GM12872 (cell line): ENCODE measurements at regions not wholly inside any gene's neighbourhood (a gene's known extent, or its start where the extent isn't known, plus 50 kb on each side); places are given as distances from the start of the nearest gene placed in this dataset.

Experiments used
- TF ChIP-seq, protein P1 (sequence below): IDR thresholded peaks from 3 replicates; pipeline ENCODE4 v1.5.1; 2011; ENCODE audit warnings: low read depth, mild to moderate bottlenecking, low read length, moderate library complexity; ENCODE audit not compliant: insufficient read depth

GRCh38 chr3:61311044-61311443 lies 59.8 kb upstream of the FHIT start:
- TF ChIP-seq, protein P1, sequence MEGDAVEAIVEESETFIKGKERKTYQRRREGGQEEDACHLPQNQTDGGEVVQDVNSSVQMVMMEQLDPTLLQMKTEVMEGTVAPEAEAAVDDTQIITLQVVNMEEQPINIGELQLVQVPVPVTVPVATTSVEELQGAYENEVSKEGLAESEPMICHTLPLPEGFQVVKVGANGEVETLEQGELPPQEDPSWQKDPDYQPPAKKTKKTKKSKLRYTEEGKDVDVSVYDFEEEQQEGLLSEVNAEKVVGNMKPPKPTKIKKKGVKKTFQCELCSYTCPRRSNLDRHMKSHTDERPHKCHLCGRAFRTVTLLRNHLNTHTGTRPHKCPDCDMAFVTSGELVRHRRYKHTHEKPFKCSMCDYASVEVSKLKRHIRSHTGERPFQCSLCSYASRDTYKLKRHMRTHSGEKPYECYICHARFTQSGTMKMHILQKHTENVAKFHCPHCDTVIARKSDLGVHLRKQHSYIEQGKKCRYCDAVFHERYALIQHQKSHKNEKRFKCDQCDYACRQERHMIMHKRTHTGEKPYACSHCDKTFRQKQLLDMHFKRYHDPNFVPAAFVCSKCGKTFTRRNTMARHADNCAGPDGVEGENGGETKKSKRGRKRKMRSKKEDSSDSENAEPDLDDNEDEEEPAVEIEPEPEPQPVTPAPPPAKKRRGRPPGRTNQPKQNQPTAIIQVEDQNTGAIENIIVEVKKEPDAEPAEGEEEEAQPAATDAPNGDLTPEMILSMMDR: no peak

GRCh38 chr3:61315871-61316270 lies 64.6 kb upstream of the FHIT start:
- TF ChIP-seq, protein P1: no peak

DNA sequence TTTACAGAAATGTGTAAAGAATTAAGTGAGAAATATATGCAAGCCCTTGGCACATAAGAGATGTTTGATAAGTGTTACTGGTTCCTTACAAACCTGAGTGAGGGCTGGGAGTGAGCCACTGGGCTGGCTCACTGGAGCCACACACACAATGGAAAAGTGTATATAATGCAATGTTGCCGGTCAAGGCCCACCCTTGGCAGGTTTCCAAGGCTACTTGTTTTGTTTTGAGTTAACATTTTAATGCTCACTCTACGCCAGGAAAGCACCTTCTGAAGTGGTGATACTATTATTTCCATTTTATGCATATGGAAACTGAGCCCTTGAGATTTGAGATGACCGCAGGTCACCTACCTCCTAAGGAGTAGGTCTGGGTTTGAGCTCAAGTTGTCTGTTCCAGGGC lies 71.8 kb upstream of the FHIT start:
- TF ChIP-seq, protein P1: no peak

DNA sequence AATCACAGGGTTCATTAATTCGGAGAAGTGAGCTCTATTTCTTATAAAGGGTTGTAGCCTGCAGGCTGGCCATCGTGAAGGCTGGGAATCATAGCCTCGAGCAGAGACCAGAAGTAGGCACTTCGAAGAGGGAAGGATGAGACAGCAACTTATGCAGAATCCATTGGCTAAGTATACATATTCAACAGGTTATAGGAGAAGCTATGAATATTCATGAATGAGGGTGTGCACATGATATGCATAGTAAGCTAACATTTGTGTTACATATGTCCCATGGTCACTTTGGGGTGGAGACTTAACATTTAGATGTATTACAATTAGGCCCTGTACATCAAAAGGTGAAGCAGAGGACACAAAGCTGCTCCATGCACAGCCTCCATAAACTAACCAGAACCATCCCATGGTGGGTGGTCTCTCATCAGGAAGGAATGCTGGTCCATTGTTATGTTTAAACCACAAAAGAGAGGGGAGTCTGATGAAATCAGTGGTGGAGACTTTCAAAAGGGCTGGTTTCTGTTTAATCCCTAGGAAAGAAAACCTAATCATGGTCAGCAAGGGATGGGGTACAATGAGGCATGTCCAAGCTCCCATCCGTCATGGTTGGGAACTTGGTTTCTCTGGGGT lies 80.8 kb upstream of the FHIT start:
- TF ChIP-seq, protein P1: no peak

- TF ChIP-seq, protein P1: no peak
Observed at GRCh38 chr3:61333192-61333961, 82.1 kb upstream of the FHIT start.

- TF ChIP-seq, protein P1: no peak
Observed at GRCh38 chr3:61334783-61335182, 83.5 kb upstream of the FHIT start.

DNA sequence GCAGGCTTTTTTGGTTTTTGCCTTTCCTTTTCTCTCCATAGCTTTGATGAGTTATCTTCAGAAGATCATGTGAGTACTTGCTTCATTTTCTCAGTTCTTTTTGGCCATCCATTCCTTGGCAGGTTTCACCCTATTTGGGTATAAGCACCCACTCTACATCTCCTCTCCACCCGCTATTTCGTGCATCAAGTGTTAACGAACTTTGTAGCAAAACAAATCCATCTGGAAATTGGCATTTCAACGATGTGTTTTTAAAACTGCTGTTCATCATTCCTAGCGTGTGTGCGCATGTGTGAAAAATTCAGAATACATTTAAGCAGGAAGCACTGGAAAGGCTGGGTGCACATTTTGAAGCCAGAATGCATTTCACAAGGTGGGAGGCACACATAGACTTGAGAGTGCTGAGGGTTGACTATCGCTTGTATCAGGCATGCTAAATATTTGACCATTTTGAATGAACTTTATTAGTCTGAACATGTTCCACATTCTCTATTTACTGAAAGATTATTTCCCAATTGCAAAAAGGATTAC lies 89.7 kb upstream of the FHIT start:
- TF ChIP-seq, protein P1: no peak
